A673 (cell line): ENCODE measurements at regions not wholly inside any gene's neighbourhood (a gene's known extent, or its start where the extent isn't known, plus 50 kb on each side); places are given as distances from the start of the nearest gene placed in this dataset.

Experiments used
- BruUV-seq: library from RNA; stranded (reverse); fragments of 400-500 nt; replicated peaks from 2 replicates; lab custom pipeline; 2021; lab: Mats Ljungman, UMichigan
- CTCF ChIA-PET: fragments of 300-600 bp; sonication (Branson Sonifier 250); formaldehyde crosslinking; loops from one replicate; lab custom pipeline; 2022; ENCODE audit warnings: antibody characterized with exemption; lab: Charles Lee
- POLR2A ChIA-PET: fragments of 300-600 bp; sonication (Branson Sonifier 250); formaldehyde crosslinking; loops from one replicate; lab custom pipeline; 2022; ENCODE audit warnings: antibody characterized with exemption; ENCODE audit not compliant: low non-redundant PET; lab: Charles Lee
- DNase-seq: peaks from one replicate; pipeline ENCODE4 v3.0.0-alpha.2; 2015; ENCODE audit warnings: low spot score
- H3K27ac ChIP-seq: fragments of 200-600 bp; sonication (generic); 2 replicates; pipeline ENCODE4 v1.5.1; 2016; ENCODE audit warnings: mixed run types, low read depth, mild to moderate bottlenecking, mixed read lengths, antibody characterized with exemption, low read length; ENCODE audit not compliant: poor library complexity, severe bottlenecking
- H3K27me3 ChIP-seq: fragments of 200-600 bp; sonication (generic); replicated peaks from 2 replicates; pipeline ENCODE4 v1.6.1; 2017; ENCODE audit warnings: mixed run types, low read depth, mild to moderate bottlenecking, mixed read lengths, antibody characterized with exemption, low read length; ENCODE audit not compliant: insufficient read depth, poor library complexity
- H3K36me3 ChIP-seq: fragments of 200-600 bp; sonication (generic); 2 replicates; pipeline ENCODE4 v1.6.1; 2016; ENCODE audit warnings: mixed run types, mild to moderate bottlenecking, mixed read lengths, antibody characterized with exemption, low read length; ENCODE audit not compliant: insufficient read depth, poor library complexity, severe bottlenecking
- H3K4me1 ChIP-seq: fragments of 200-600 bp; sonication (generic); 2 replicates; pipeline ENCODE4 v1.6.1; 2017; ENCODE audit warnings: mixed run types, mild to moderate bottlenecking, mixed read lengths, antibody characterized with exemption, low read length; ENCODE audit not compliant: insufficient read depth, poor library complexity, severe bottlenecking
- H3K4me3 ChIP-seq: fragments of 200-600 bp; sonication (generic); 2 replicates; pipeline ENCODE4 v1.5.1; 2016; ENCODE audit warnings: low read depth, mixed run types, mild to moderate bottlenecking, mixed read lengths, low read length; ENCODE audit not compliant: poor library complexity, severe bottlenecking
- H3K9me3 ChIP-seq: fragments of 200-600 bp; sonication (generic); 2 replicates; pipeline ENCODE4 v1.6.1; 2016; ENCODE audit warnings: mixed run types, low read depth, mild to moderate bottlenecking, mixed read lengths, antibody characterized with exemption, low read length; ENCODE audit not compliant: poor library complexity, severe bottlenecking
- EZH2 ChIP-seq: fragments of 200-600 bp; sonication (generic); IDR thresholded peaks from 2 replicates; pipeline ENCODE4 v1.6.1; 2017; ENCODE audit warnings: borderline replicate concordance, low read depth, mild to moderate bottlenecking, mixed read lengths, antibody characterized with exemption, low read length; ENCODE audit not compliant: poor library complexity, severe bottlenecking
- intact Hi-C: fragments of 100-400 bp; cut with micrococcal nuclease; formaldehyde crosslinking; loops from one replicate; pipeline ENCODE4 v1.10.0; 2022; ENCODE audit not compliant: unreplicated experiment
- TF ChIP-seq, protein P1 (sequence below): fragments of 300-800, 200-600 bp; sonication (generic); conservative IDR thresholded peaks from 2 replicates; pipeline ENCODE4 v1.5.1; 2017; ENCODE audit warnings: low read depth, mild to moderate bottlenecking, antibody characterized with exemption, low read length, moderate library complexity, mixed read lengths

DNA sequence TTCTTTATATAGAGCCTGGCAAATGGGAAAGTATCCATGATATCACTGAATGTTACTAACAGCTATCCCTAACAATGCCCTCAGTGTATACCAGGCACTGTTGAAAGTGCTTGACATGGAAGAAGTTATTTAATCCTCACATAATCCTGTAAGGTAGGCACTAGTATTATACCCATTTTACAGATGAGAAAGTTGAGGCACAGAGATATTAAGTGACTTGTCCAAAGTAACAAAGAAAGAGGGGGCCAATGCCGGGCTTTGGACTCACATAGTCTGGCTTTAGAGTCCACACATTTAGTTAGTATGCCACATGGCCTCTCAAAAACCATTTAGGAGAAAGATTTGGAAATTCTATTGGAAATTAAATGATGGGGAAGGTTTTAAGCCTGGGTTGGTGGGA, 220.8 kb upstream of the PLET1 start:
- BruUV-seq = no TSS peak
- POLR2A ChIA-PET = no interaction called here
- TF ChIP-seq, protein P1, sequence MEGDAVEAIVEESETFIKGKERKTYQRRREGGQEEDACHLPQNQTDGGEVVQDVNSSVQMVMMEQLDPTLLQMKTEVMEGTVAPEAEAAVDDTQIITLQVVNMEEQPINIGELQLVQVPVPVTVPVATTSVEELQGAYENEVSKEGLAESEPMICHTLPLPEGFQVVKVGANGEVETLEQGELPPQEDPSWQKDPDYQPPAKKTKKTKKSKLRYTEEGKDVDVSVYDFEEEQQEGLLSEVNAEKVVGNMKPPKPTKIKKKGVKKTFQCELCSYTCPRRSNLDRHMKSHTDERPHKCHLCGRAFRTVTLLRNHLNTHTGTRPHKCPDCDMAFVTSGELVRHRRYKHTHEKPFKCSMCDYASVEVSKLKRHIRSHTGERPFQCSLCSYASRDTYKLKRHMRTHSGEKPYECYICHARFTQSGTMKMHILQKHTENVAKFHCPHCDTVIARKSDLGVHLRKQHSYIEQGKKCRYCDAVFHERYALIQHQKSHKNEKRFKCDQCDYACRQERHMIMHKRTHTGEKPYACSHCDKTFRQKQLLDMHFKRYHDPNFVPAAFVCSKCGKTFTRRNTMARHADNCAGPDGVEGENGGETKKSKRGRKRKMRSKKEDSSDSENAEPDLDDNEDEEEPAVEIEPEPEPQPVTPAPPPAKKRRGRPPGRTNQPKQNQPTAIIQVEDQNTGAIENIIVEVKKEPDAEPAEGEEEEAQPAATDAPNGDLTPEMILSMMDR = no peak
- TF ChIP-seq EZH2 = no peak
- no peak for DNase-seq
- intact Hi-C loops = no loop called here
- no peaks in the 10 kb centered on the region for H3K4me1 ChIP-seq
- H3K4me3 ChIP-seq = no peak overlapping the region
- no peak overlapping the region for H3K27ac ChIP-seq
- H3K36me3 ChIP-seq = no peaks in the 10 kb centered on the region
- H3K27me3 ChIP-seq = no peaks in the 10 kb centered on the region
- no peaks in the 10 kb centered on the region for H3K9me3 ChIP-seq
- CTCF ChIA-PET = no interaction called here

DNA sequence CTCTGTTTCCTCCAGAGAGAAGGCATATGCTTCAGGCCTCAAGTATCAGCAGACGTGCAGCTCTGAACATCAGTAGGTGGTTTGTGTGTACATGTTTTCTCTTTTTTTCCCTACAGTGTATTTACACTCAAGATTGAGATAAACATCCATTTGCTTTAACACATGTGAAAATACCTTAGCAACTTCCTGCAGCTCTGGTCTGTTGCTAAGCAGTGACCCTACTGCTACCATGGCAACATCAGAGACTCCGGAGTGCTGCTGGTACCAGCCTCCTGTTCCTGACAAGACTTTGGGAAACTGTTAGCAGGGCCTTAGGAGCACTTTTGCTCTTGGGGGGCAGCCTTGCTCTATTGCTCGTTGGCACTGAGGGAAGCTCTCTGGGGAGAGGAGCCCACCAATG, 221.2 kb upstream of the PLET1 start:
- CTCF ChIA-PET = no interaction called here
- Histone ChIP-seq H3K9me3 (no peaks in the 10 kb centered on the region), H3K27me3 (no peaks in the 10 kb centered on the region), H3K4me1 (no peaks in the 10 kb centered on the region), H3K27ac (no peak overlapping the region), H3K36me3 (no peaks in the 10 kb centered on the region), H3K4me3 (no peak overlapping the region)
- POLR2A ChIA-PET = no interaction called here
- intact Hi-C loops = no loop called here
- no peak for DNase-seq
- TF ChIP-seq, protein P1 = no peak
- TF ChIP-seq EZH2 = no peak
- BruUV-seq = no TSS peak

DNA sequence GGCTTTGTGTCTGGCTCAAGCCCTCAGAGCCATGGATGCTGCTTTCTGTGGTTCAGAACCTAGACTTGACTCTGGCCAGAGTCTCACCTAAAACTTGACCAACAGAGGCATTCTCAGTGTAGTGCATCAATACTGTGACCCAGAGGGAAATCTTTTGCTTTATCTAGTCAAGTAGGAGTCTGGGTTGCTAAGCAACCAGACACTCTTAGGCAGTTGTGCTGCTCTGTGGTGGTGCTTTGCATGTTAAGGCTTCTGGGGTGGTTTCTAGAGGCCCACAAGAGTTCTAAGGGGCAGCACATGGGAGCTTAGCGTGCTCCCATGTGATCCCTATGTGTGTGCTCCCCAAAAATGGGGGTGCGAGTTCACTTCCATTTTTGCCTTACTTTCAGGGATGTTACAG, 224.6 kb upstream of the PLET1 start:
- CTCF ChIA-PET = no interaction called here
- no TSS peak for BruUV-seq
- Histone ChIP-seq H3K36me3 (no peaks in the 10 kb centered on the region), H3K4me1 (peaks cover 7% of the 10 kb centered on the region), H3K27me3 (no peaks in the 10 kb centered on the region), H3K4me3 (no peak overlapping the region), H3K27ac (no peak overlapping the region), H3K9me3 (no peaks in the 10 kb centered on the region)
- intact Hi-C loops = no loop called here
- no peak for TF ChIP-seq EZH2
- TF ChIP-seq, protein P1 = no peak
- no peak for DNase-seq
- POLR2A ChIA-PET = no interaction called here
